Mammary epithelial cell (primary cell): ENCODE measurements at regions not wholly inside any gene's neighbourhood (a gene's known extent, or its start where the extent isn't known, plus 50 kb on each side); places are given as distances from the start of the nearest gene placed in this dataset.
A peak's percentile ranks its signal among the peaks of the same experiment; 100 is the strongest.

Source experiments
- CTCF ChIP-seq, 2 donors: IDR thresholded peaks in 1 of 2; conservative IDR thresholded peaks in 1 of 2; 2 replicates each; pipeline ENCODE4 v1.5.1; 2011 to 2012; ENCODE audit warnings: inconsistent platforms in 2 of 2, low read length in 2 of 2, mild to moderate bottlenecking in 2 of 2, control low read depth in 1 of 2, low read depth in 1 of 2; ENCODE audit not compliant: insufficient read depth in 1 of 2; ENCODE audit errors: extremely low read depth in 1 of 2
- EZH2 ChIP-seq: IDR thresholded peaks from 2 replicates; pipeline ENCODE4 v1.6.1; 2012; ENCODE audit warnings: low read length, inconsistent platforms, borderline replicate concordance

GRCh38 chr15:62254137-62254934, 89.3 kb upstream of the C2CD4B start:
- TF ChIP-seq CTCF (conservative IDR thresholded peaks at IDR 0.05 in 1 of 2, IDR thresholded peaks at IDR 0.05 in 1 of 2; ENCODE audit: extremely low read depth in 1 of 2, insufficient read depth in 1 of 2, low read depth in 1 of 2, low read length in 2 of 2) (peak; percentile 61 to 88), EZH2 (no peak)
